ENCODE measurements at regions not wholly inside any gene's neighbourhood (a gene's known extent, or its start where the extent isn't known, plus 50 kb on each side); places are given as distances from the start of the nearest gene placed in this dataset.

- TF ChIP-seq, protein P1, sequence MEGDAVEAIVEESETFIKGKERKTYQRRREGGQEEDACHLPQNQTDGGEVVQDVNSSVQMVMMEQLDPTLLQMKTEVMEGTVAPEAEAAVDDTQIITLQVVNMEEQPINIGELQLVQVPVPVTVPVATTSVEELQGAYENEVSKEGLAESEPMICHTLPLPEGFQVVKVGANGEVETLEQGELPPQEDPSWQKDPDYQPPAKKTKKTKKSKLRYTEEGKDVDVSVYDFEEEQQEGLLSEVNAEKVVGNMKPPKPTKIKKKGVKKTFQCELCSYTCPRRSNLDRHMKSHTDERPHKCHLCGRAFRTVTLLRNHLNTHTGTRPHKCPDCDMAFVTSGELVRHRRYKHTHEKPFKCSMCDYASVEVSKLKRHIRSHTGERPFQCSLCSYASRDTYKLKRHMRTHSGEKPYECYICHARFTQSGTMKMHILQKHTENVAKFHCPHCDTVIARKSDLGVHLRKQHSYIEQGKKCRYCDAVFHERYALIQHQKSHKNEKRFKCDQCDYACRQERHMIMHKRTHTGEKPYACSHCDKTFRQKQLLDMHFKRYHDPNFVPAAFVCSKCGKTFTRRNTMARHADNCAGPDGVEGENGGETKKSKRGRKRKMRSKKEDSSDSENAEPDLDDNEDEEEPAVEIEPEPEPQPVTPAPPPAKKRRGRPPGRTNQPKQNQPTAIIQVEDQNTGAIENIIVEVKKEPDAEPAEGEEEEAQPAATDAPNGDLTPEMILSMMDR (IDR thresholded peaks at IDR 0.05), result no peak
- no peak for TF ChIP-seq POLR2A (IDR thresholded peaks at IDR 0.05)
- no peak for TF ChIP-seq EP300 (IDR thresholded peaks at IDR 0.05)
These were observed 1000.4 kb downstream of the STPG2 start for GRCh38 chr4:97142893-97143292.

Measured in suprapubic skin (tissue), 3 donors.